Mammary epithelial cell (primary cell): ENCODE measurements at regions not wholly inside any gene's neighbourhood (a gene's known extent, or its start where the extent isn't known, plus 50 kb on each side); places are given as distances from the start of the nearest gene placed in this dataset.

Experiments used
- CTCF ChIP-seq, 2 donors: IDR thresholded peaks in 1 of 2; conservative IDR thresholded peaks in 1 of 2; 2 replicates each; pipeline ENCODE4 v1.5.1; 2011 to 2012; ENCODE audit warnings: inconsistent platforms in 2 of 2, low read length in 2 of 2, mild to moderate bottlenecking in 2 of 2, control low read depth in 1 of 2, low read depth in 1 of 2; ENCODE audit not compliant: insufficient read depth in 1 of 2; ENCODE audit errors: extremely low read depth in 1 of 2
- EZH2 ChIP-seq: IDR thresholded peaks from 2 replicates; pipeline ENCODE4 v1.6.1; 2012; ENCODE audit warnings: low read length, inconsistent platforms, borderline replicate concordance

GRCh38 chr18:51647942-51648341, 450.5 kb upstream of the MEX3C start:
- TF ChIP-seq CTCF (conservative IDR thresholded peaks at IDR 0.05 in 1 of 2, IDR thresholded peaks at IDR 0.05 in 1 of 2; ENCODE audit: extremely low read depth in 1 of 2, insufficient read depth in 1 of 2, low read depth in 1 of 2, low read length in 2 of 2) (no peak), EZH2 (no peak)
